NCI-H1105 treated with DMSO at 0.1 percent for 48 hours (cell line): ENCODE measurements at regions not wholly inside any gene's neighbourhood (a gene's known extent, or its start where the extent isn't known, plus 50 kb on each side); places are given as distances from the start of the nearest gene placed in this dataset.
"Not testable (repeated sequence)": the region's sequence is repeated elsewhere in the genome, so short reads cannot be mapped to it uniquely, and the experiment has no call there.

Experiments
- DNase-seq: peaks from one replicate; lab custom pipeline; 2025; lab: John Stamatoyannopoulos, UW

DNA sequence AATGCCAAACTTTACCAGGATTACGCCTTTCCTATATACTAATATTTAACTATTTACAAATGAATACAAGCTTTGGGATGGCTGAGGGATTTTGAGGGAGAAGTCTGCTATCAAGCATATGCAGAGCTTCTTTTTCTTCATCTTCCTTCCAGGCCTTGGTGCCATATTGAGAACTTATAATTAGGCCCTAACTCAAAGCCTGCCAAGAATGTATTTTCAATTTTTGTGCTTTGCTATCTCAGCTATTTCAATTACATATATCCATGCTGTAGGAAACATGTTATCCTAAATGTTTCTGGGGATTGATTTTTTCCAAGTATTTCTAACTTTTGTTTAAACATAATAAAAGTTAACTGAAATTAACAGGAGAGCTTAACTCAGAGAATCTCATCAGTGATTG, 425.0 kb upstream of the GRM7 start:
- no peak for DNase-seq

DNA sequence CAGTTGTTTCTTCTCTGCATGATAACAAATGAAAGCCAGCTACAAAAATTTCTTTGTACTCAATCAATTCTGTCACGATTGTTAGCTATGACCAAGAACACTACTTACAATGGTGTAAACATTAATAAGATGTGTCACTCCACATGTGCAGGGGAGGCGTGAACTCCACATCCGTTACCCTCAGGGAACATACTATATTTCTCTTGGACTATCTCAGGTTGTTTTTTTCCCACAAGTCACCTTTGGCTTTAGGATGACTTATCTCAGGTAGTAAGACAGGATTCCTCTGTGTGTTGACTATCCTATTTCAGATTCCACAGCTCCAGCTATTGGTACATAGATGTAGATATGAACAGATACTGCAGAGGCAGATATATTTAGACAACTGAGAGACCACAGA, 423.3 kb upstream of the GRM7 start:
- DNase-seq: no peak

DNA sequence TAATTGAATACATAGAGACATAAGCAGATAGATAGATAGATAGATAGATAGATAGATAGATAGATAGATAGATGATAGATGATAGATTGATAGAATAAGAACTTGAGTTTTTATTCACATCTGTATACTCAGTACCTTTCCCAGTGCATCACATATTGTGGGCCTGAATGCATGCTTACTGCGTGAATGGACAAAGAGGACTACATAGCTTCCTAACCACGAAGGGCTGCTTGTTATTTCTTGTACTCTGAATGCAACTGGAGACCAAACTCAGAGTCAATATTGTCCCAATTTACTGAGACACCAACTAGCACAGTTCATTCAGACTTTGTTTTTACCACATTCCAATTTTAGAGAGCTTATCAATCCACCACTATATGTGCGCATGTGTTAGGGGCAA, 422.9 kb upstream of the GRM7 start:
- DNase-seq: no peak

DNA sequence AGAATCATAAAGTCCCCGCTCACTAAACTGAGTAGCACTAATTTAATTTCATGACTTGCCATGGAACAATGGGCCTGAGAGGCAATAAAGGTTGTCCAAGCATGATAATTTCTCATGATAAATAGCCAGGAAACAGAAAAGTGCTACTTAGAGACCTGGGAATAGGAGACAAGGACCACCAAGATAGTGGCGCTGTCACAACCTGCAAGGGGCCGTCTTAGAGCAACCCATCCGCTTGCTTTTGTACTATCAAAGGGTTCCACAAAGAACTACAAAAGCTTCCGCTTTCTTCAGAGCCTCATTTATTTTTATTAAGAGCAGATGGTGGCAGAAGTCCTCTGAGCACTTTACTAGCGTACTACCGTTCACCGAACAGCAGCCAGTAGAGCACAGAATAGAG, 421.7 kb upstream of the GRM7 start:
- no peak for DNase-seq

DNA sequence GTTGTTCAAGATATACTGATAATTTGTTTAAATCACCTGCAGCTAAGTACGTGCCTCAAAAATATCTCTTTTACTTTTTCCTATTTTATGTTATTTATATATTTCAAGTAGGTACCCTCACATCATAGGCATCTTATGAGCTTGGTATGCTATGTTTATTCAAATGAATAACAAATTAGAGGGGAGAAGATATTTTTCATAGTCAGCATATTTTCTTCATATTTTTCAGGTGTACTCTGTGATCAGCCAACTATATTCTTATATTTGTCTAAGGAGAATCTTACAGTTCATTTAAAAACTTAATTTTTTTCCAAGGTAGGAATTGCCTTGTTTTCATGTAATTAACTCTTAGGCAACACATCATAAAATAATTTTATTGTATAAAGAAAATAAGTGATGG, 421.1 kb upstream of the GRM7 start:
- DNase-seq: no peak

DNA sequence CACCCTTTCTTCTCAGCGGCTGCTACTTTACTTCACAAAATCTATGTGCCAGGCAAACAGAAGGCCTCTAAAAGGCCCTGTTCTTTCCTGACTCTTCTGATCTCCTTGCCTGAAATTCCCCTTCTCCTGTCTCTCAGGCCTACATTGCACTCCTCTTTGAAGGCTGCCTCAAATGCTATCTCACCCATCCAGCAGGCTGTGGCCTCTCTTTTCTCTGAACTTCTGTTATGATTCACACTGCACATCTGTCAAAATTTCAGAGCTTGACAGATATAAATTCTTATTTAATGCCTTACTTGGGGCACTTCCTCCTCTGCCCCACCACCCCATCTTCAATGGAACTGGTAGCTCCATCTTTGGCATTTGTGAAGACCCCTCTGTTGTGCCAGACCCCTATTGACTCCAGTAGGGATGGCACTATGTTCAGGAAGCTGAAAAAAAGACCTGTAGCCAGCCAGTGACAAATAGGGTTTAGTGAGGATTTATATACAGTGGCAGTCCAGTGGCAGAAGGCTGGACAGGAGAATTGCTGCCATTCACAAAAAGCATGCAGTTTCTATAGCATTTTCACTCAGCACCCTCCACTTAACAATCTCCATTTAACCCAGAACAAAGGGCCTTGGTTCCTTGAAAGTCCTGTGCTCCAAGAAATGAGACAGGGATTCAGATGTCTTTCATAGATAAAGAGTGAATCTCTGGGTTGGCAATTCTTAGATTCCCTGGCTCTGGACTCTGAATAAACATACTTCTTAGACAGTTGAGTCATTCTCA, 415.8 kb upstream of the GRM7 start:
- DNase-seq: no peak

DNA sequence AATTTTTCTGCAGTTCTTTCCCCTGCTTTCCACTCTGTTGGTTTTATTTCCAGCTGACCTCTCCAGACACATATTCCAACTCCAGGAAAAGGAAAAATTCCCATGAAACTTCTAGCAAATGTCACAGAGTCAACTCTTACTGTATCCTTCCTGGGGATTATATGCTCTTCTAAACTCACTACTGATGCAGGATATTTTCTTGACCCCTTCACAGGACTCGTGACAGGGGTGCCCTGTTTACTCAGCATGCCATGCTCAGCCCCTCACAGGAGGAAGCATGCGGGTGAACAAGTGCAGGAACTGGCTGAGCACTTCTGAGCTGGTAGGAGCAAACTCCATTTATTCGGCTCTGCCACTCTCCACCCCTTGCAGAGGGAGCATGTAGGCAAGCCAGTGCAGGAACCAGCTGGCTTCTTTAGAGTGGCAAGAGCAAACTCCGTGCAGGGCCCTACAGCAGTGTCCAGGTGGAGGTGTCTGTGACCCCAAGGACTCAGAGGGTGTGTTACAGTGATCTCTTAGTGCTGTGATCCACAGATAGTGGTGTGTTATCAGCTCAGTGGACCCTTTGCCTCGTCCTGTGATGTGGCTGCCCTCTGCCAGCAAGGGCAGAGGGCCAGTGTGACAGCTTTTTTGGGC, 413.6 kb upstream of the GRM7 start:
- DNase-seq: no peak

DNA sequence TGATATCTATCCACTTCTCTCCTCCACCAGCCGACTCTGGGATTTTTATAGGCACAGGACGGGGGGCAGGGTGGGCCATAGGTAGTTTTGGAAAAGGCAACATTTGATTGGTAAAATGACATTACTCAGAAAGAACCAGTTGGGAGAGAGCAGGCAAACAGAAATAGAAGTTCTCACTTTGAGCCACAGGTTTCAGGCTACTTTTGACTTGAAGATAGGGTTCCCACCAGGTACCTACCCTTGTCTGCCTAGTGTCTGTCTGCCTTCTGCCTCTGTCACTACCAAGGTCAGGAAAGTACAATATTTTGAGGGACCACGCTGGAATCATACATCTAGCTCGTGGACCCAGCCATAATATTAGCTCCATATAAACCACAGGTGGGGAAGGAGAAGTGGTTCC, 412.9 kb upstream of the GRM7 start:
- DNase-seq: no peak

DNA sequence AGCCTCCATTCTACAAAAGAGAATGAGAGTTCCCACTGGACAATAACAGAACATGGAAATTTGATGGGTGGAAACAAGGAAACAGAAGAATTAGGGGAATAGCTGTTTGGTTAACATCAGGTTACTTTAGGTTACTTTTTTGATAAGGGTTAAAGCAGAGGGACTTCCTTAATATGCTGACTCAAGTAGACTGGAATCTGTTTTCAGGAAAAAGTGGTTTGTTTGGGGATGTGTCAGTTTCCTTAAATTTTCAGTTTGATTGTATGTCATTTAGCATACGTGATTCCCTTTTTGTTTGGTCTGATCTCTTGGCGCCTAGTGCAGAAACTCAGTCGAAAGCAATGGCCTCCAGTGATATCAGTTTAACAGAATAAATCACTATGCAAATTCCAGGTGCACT, 411.8 kb upstream of the GRM7 start:
- DNase-seq: no peak

DNA sequence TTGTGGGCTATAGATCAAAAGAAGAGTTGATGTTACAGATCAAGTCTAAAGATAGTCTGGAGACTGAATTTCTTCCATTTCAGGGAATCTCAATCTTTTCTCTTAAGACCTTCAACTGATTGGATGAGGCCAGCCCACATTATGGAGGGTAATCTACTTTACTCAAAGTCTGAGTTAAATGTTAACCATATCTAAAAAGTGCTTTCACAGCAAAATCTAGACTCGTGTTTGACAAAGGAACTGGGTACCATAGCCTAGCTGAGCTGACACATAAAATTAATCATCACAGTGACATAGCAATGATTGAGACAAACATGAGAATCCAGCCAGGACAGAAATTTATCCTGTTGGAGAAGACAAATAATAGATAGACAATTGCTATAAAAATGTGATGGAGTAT, 407.9 kb upstream of the GRM7 start:
- no peak for DNase-seq

DNA sequence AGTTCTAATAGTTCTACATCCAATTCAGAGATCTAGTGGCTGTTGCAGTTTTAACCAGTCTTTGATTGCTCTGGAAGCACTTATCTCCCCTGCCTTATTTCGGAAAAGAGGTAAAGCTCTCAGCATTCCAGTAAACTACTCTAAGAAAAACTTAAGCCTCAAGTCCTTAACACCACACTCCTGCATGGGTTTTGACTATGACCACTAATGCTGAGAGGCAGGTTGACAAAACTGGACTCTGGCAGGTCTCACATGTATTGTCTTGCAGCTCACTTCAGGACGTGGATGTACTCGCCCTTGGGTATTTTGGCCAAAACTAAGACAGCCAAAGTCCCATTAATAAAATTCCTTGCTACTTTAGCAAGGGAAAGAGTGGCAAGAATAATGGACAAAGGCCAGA, 405.9 kb upstream of the GRM7 start:
- DNase-seq: no peak

DNA sequence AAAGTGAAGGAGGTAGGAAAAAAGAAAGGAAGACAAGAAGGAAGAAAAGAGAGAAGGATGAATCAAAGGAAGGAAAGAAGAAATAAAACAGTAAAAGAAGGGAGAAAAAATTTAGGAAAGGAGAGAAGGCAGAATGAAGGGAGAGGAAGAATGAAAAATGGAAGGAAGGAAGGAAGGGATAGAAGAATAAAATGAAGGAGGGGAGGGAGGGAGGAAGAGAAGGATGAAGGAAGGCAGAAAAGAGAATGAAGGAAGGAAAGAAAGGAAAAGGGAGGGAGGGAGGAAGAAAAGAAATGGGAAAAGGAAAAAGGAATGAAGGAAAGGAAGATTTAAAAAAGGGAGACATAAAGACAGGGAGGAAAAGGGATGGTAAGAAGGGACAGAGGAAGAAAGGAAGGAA, 393.7 kb upstream of the GRM7 start:
- no peak for DNase-seq

DNA sequence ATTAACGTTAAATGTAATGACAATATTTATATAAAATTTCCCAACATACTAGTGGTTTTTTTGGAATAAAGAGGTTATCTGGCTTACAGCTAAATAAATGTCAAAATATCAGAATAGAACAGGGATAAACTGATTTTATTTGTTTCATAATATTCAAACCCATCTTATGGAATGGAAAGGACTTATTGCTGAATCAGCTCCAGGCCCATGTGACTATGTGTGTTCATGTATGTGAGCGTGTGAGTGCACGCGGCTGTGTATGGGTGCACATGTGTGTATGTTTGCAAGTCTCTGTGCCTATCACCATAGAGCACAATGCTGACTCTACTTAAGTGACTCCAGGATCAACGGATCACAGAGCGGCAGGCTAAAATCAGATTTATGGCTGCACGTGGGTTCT, 392.3 kb upstream of the GRM7 start:
- DNase-seq: no peak

DNA sequence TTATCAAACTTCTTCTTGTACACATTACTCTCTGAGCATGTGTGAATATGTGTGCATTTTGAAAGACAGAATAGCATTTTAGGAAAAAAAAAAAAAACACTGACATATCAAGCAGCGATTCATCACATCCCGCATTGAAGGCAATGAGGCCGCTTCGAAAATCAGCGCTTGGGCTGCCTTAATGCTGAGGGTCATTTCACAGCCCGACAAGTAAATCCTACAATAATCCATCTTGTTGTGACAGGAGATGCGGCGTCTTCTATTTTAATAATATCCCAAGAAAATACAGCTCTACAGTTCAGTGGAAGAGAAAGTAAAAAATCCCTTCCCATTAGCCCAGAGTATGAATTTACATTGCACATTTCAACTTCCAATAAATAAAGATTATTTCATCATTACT, 389.2 kb upstream of the GRM7 start:
- DNase-seq: no peak

DNA sequence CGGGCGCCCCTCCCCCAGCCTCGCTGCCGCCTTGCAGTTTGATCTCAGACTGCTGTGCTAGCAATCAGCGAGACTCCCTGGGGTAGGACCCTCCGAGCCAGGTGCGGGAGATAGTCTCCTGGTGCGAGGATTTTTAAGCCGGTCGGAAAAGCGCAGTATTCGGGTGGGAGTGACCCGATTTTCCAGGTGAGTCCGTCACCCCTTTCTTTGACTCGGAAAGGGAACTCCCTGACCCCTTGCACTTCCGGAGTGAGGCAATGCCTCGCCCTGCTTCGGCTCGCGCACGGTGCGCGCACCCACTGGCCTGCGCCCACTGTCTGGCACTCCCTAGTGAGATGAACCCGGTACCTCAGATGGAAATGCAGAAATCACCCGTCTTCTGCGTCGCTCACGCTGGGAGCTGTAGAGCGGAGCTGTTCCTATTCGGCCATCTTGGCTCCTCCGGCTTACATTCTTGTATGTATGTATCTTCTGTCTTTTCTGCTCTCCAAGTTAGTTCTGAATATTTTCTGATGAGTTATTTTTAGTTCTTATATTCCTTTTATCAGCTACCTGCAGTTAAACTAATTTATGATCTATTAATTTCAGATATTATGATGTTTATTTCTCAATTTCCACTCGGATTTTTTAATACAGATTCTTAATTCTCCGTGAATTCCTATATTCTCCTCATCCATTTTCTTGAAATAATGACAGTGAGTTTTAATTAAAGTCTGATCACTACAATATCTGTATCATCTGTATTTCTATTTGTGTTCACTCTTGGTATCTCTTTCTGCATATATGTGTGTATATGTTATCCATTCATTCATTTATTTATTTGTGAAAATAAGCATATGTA, 370.2 kb upstream of the GRM7 start:
- DNase-seq: not testable (repeated sequence)

DNA sequence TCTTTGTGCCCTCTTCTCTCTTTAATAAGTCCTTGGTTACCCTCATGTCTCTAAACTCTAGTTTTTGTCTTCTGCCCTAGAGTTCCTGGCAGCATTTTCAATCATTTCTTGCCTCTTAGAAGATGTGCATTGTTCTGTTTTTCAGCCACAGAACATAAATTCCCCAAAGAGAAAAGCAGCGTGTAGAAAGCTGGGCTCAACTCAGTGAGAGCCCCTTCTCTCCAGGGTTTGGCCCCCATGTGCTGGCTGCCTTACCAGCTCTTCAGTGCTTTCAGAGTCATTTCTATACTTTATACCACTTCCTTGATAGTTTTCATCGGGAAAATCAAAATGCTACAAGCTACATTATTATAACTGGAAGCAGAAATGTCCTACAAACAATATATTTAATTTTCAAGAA, 369.1 kb upstream of the GRM7 start:
- no peak for DNase-seq

DNA sequence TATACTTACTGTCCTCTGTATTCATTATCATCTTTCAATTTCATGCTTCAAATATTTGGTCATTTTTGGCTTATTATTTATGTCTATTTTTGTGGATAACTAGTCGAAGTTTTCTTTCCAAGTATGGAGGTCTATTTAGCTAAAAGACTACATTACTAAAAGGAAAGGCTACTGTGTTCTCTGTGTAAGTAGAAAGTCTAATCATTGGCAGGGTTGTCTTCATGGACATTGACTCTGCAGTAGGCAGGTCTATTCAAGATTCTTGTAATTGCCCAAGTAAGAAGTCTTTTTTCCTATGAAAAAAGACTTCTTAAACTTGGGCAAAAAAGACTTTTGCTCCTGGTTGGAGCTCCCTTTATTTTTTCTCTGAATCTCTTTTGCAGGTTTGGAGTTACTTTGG, 368.6 kb upstream of the GRM7 start:
- DNase-seq: no peak

DNA sequence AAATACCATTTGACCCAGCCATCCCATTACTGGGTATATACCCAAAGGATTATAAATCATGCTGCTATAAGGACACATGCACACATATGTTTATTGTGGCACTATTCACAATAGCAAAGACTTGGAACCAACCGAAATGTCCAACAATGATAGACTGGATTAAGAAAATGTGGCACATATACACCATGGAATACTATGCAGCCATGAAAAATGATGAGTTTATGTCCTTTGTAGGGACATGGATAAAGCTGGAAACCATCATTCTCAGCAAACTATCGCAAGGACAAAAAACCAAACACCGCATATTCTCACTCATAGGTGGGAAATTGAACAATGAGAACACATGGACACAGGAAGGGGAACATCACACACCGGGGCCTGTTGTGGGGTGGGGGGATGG, 362.0 kb upstream of the GRM7 start:
- not testable (repeated sequence) for DNase-seq

DNA sequence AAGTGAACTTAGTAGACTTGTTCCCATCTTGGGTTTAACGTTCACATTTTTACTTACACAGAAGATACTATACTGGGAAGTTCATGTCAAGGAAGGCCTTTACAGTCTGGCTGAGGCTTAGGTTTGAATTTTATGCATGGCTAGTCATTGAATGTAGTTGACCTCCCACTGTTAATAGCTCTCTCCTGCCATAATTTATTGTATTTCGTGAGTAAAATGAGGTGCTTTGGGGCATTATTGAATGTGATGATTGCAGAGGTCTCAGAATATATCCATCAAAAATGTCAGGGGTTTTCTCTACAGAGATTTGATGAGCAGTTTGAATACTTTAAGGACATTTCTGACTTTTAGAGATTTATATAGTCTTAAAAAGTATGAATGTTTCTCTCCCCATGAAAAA, 356.6 kb upstream of the GRM7 start:
- DNase-seq: no peak

DNA sequence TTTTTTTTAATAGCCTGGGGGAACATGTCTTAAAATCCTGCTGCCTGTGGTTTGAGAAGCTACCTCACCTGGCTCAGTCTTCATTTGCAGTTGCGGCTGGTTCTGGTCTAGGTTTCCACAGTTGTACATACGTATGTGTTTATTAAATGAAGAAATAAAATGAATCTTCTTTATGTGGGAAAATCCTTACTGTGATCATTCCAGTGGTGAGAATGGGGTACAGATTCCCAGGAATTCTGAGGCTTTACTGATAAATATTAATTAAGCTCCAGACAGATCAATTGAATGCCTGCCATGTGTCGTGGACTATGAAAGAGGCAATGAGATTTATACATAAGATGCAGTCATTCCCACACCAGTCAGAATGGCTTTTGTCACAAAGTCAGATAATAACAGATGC, 356.1 kb upstream of the GRM7 start:
- DNase-seq: no peak

DNA sequence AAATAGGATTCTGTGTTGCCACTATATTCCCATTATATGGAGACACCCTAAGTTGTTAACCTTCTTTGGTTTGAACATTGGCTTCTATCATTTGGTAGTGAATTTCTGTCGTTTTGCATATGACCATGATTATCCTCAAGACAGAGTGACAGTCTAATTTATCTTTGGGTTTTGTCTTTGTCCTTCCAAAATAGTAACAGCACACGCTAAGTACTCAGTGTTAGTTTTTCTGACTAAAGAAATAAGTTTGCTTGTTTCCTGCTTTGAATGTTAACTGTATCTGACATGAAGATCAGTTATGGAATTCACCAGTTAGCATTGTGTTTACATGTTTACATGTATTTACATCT, 352.5 kb upstream of the GRM7 start:
- DNase-seq: no peak

DNA sequence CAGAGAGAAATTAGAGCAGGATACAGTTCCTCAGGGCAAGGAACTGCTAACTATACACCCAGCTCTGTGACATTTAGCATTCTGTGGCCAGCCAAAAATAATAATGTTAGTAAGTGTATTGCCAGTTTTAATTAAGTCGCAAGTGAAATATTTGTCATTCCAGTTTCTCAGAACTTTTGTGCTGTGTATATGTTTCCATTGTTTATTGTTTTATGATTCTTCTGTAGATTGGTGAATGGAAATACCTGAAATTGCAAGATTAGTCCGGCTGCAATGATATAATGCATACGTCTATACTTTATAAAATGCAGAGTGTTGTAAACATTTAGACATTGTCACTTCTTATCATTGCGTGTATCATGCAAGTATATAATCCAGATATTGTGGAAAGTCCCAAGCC, 351.3 kb upstream of the GRM7 start:
- no peak for DNase-seq

DNA sequence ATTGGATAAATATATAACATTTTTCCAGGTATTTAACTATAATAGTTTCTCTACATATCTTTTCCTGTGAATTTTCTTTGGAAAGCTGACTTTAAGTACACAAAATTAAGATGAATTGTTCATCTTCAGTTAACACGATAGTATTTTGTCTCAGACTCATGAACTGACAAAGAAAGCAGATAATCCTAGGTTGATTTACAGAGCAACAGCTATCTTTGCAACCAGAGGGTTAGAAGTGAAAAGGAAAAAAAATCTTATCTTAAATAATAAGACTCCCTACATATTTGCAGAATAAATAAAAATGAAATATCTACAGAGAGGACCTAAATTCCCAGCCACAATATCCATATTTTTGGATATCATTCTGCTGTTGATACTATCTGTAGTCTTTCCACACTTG, 350.2 kb upstream of the GRM7 start:
- no peak for DNase-seq
